EL (cell line): ENCODE measurements at regions not wholly inside any gene's neighbourhood (a gene's known extent, or its start where the extent isn't known, plus 50 kb on each side); places are given as distances from the start of the nearest gene placed in this dataset.

Source experiments
- DNase-seq: peaks from one replicate; pipeline ENCODE4 v3.0.0-alpha.2; 2016

DNA sequence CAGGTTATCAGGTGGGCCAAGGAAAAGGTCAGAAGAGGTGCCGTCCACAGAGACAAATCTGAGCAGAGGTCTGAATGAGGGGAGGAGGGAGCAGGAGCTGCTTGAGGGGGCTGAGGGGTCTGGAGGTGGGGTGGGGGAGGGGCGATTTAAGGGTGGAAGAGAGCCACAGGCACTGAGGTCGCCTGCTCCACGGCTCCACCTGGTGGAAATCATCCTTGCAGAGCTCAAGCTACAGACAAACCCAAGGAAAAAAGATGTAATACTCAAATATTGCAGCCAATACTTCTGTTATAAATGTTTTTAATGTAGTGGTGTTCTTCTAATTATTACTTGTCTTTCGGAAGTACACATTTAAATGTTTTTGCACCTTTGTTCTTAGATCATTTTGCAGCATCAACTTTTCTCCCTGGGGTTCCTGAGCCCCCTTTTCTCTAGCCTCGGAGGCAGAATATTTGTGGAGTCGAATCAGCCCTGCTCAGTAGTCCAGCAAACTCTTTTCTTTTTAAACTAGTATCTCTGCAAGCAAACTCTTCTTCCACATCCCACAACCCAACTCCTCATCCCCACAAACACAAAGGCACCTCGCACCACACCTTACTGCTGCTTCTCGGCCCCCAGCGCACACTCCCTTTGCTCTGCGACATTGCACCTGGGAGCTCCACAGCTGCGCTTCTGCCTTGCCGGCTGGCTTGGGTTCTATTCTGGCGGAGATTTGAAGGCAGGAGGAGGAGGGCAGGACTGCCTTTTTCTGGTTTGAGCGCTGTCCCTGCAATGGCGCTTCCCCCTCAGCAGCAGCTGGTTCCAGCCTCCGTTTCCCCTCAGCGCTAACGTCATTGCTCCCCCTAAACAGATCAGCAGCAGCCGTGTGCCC lies 51.0 kb upstream of the TFAP2A start:
- peak; percentile 59 for DNase-seq
